Progenitor cell of endocrine pancreas (in vitro differentiated cells): ENCODE measurements at regions not wholly inside any gene's neighbourhood (a gene's known extent, or its start where the extent isn't known, plus 50 kb on each side); places are given as distances from the start of the nearest gene placed in this dataset.

Experiments used
- DNase-seq: peaks from one replicate; pipeline ENCODE4 v3.0.0; 2021; ENCODE audit warnings: low spot score; ENCODE audit not compliant: unreplicated experiment
- H3K27ac Mint-ChIP-seq: 2 replicates; pipeline ENCODE4 v1.8.0; 2021; ENCODE audit warnings: mild to moderate bottlenecking, moderate library complexity, mixed read lengths
- H3K27me3 Mint-ChIP-seq: 2 replicates; pipeline ENCODE4 v1.8.0; 2021; ENCODE audit warnings: mixed read lengths
- H3K36me3 Mint-ChIP-seq: 2 replicates; pipeline ENCODE4 v1.8.0; 2022; ENCODE audit warnings: mixed read lengths; ENCODE audit not compliant: insufficient read depth
- H3K4me1 Mint-ChIP-seq: 2 replicates; pipeline ENCODE4 v1.8.0; 2021; ENCODE audit warnings: low read depth, mixed read lengths
- H3K4me3 Mint-ChIP-seq: 2 replicates; pipeline ENCODE4 v1.8.0; 2021; ENCODE audit warnings: low read depth, mild to moderate bottlenecking, moderate library complexity, mixed read lengths
- H3K9me3 Mint-ChIP-seq: 2 replicates; pipeline ENCODE4 v1.8.0; 2021; ENCODE audit warnings: low read depth, mixed read lengths
- TF ChIP-seq, protein P1 (sequence below): fragments of 200-600 bp; sonication (generic); IDR thresholded peaks from one replicate; pipeline ENCODE4 v1.5.0; 2021; ENCODE audit warnings: antibody characterized with exemption, mild to moderate bottlenecking; ENCODE audit not compliant: unreplicated experiment

DNA sequence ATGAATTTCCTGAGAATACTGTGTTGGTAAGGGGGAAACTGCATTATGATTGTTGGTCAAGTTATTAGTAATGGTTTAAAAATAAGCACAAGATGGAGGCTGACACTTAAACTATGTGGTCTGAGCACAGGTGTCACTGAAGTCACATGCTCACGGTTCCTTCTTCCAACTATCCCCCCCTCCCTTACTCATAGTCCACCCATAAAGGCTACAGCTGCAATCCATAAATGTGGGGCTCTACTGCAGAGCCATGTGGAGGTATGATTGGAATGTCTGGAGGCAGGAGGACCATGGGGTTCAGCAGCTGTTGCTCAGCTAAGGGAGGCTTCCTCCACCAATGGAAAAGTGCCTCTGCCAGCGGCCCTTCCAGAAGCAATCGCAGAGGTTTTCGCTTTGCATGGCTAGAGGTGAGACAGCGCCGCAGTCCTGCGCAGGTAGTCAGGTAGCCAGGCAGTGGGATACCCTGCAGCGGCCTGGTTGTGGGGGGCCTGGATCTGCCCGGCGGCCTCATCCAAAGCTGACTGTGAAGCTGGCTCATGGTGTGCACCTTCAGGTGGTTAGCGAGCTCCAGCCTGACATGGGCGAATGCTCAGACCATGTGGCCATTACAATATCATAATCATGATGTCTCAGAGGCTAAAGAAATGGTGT, 249.6 kb downstream of the DCDC2C start:
- Mint-ChIP-seq H3K4me1 (no peaks in the 10 kb centered on the region), H3K27me3 (peaks cover 4% of the 10 kb centered on the region), H3K9me3 (peaks cover 3% of the 10 kb centered on the region)

DNA sequence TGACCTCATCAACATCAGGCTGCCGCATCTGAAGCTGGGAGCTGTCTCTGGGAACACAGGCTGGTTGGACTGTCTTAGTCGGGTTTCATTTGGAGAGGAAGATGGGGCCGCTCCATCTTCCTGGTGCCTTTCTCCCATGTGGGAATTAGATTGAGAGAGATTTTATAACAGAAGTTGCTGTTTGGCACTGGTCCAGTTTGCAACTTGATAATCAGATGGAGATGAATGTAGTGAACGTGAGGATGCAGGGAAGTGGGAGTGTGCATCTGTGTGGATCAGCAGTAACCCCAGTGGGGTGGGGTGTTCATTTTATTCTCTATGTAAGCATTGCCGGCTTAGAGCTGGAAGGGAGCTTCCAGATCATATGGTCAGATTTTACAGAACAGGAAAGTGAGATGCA, 250.9 kb downstream of the DCDC2C start:
- H3K4me1 Mint-ChIP-seq: no peaks in the 10 kb centered on the region
- peaks cover 4% of the 10 kb centered on the region for H3K27me3 Mint-ChIP-seq
- H3K4me3 Mint-ChIP-seq: no peak overlapping the region
- TF ChIP-seq, protein P1, sequence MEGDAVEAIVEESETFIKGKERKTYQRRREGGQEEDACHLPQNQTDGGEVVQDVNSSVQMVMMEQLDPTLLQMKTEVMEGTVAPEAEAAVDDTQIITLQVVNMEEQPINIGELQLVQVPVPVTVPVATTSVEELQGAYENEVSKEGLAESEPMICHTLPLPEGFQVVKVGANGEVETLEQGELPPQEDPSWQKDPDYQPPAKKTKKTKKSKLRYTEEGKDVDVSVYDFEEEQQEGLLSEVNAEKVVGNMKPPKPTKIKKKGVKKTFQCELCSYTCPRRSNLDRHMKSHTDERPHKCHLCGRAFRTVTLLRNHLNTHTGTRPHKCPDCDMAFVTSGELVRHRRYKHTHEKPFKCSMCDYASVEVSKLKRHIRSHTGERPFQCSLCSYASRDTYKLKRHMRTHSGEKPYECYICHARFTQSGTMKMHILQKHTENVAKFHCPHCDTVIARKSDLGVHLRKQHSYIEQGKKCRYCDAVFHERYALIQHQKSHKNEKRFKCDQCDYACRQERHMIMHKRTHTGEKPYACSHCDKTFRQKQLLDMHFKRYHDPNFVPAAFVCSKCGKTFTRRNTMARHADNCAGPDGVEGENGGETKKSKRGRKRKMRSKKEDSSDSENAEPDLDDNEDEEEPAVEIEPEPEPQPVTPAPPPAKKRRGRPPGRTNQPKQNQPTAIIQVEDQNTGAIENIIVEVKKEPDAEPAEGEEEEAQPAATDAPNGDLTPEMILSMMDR: no peak
- no peak overlapping the region for H3K27ac Mint-ChIP-seq
- DNase-seq: no peak
- peaks cover 3% of the 10 kb centered on the region for H3K9me3 Mint-ChIP-seq
- no peaks in the 10 kb centered on the region for H3K36me3 Mint-ChIP-seq

More for the DNA sequence above, 249.6 kb downstream of the DCDC2C start:
- TF ChIP-seq, protein P1: no peak
- Mint-ChIP-seq H3K36me3 (no peaks in the 10 kb centered on the region), H3K27ac (no peak overlapping the region), H3K4me3 (no peak overlapping the region)
- DNase-seq: no peak

DNA sequence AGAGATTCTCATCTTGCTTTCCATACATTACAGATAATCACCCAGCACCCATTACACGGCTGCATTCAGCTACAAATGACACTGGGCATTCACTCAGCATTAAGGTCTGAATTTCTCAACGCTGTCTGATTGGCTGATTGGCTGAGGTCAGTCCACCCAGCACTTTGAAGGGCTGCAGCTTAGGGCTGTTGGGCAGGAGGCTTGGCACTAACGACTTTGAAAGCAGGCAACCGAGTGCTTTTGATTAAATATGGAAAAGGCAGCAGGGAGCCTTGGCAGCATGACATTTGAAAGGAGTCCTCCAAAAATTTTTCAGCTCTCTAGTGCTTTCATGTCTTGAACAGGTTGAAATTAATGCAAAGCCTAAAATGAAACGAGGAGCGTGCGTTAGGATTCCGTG, 253.0 kb downstream of the DCDC2C start:
- peaks cover 3% of the 10 kb centered on the region for H3K9me3 Mint-ChIP-seq
- no peaks in the 10 kb centered on the region for H3K36me3 Mint-ChIP-seq
- peaks cover 4% of the 10 kb centered on the region for H3K27me3 Mint-ChIP-seq

DNA sequence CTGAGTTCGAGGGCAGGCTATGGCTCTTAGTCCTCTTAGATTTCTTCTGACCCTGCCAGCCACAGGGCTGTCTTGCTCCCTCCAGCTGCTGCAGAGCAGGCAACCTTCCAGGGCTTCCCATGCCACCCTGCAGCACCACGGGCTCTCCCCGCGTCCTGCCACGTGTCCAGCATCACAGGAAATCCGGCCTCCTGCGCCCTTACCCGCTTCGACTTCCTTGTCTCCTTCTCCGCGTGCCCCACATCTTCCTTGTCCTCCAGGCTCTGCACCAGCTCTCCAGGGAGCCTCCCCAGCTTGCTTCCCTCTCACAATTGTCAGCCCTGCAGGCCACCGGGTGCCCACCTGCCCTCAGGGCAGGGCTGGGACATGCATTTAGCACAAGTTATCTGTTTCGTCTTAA, 253.5 kb downstream of the DCDC2C start:
- no peak for DNase-seq

More for the DNA sequence above, 253.0 kb downstream of the DCDC2C start:
- H3K4me1 Mint-ChIP-seq: peaks cover 3% of the 10 kb centered on the region
- no peak overlapping the region for H3K4me3 Mint-ChIP-seq
- no peak for DNase-seq
- no peak overlapping the region for H3K27ac Mint-ChIP-seq
- TF ChIP-seq, protein P1: no peak

DNA sequence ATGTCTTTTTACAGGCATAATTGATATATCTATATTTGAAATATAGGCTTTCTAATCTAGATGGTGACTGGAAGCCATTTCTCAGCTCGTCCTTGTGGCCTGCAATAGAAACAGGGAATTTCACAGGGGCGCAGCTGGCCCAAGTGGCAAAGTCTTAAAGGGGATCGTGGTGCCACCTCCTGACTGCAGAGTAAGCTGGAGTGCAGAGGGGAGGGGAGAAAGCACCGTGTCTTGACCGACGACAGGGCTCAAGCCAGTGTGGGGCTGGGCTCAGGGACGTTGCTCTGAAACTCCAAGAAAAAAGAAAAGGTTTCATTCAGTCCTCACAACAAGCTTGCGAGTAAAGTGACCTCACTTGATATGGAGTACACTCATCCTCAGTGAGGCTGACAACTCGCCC, 255.1 kb downstream of the DCDC2C start:
- Mint-ChIP-seq H3K4me3 (no peak overlapping the region), H3K4me1 (peaks cover 3% of the 10 kb centered on the region), H3K36me3 (no peaks in the 10 kb centered on the region), H3K27ac (no peak overlapping the region), H3K9me3 (no peaks in the 10 kb centered on the region), H3K27me3 (peaks cover 4% of the 10 kb centered on the region)
- TF ChIP-seq, protein P1: no peak
- DNase-seq: no peak

More for the DNA sequence above, 253.5 kb downstream of the DCDC2C start:
- TF ChIP-seq, protein P1: no peak
- Mint-ChIP-seq H3K4me1 (peaks cover 3% of the 10 kb centered on the region), H3K36me3 (no peaks in the 10 kb centered on the region), H3K27me3 (peaks cover 4% of the 10 kb centered on the region), H3K27ac (no peak overlapping the region), H3K9me3 (peaks cover under 1% of the 10 kb centered on the region), H3K4me3 (no peak overlapping the region)
